KMS-11 (cell line): ENCODE measurements at regions not wholly inside any gene's neighbourhood (a gene's known extent, or its start where the extent isn't known, plus 50 kb on each side); places are given as distances from the start of the nearest gene placed in this dataset.

Source experiments
- H2AFZ ChIP-seq: fragments of 200-600 bp; sonication (generic); 2 replicates; pipeline ENCODE4 v1.6.1; 2016; ENCODE audit warnings: antibody characterized with exemption, mixed run types, low read depth
- H3K27ac ChIP-seq: fragments of 200-600 bp; sonication (generic); 2 replicates; pipeline ENCODE4 v1.6.1; 2016; ENCODE audit warnings: mild to moderate bottlenecking, mixed run types
- H3K27me3 ChIP-seq: fragments of 200-600 bp; sonication (generic); 2 replicates; pipeline ENCODE4 v1.6.1; 2017; ENCODE audit warnings: mild to moderate bottlenecking, low read depth, mixed run types, moderate library complexity; ENCODE audit not compliant: insufficient read depth
- H3K36me3 ChIP-seq: fragments of 200-600 bp; sonication (generic); 2 replicates; pipeline ENCODE4 v1.6.1; 2017; ENCODE audit warnings: mild to moderate bottlenecking, mixed run types; ENCODE audit not compliant: insufficient read depth
- H3K4me1 ChIP-seq: fragments of 200-600 bp; sonication (generic); 2 replicates; pipeline ENCODE4 v1.6.1; 2016; ENCODE audit warnings: mild to moderate bottlenecking, low read depth, mixed run types; ENCODE audit not compliant: poor library complexity, severe bottlenecking
- H3K4me2 ChIP-seq: fragments of 200-600 bp; sonication (generic); 2 replicates; pipeline ENCODE4 v1.7.0; 2016; ENCODE audit warnings: mild to moderate bottlenecking, mixed run types
- H3K4me3 ChIP-seq: fragments of 200-600 bp; sonication (generic); IDR thresholded peaks from 2 replicates; pipeline ENCODE4 v1.6.1; 2017; ENCODE audit warnings: low read depth, low read length, mixed read lengths; ENCODE audit not compliant: insufficient read depth
- H3K79me2 ChIP-seq: fragments of 200-600 bp; sonication (generic); 2 replicates; pipeline ENCODE4 v1.6.1; 2016; ENCODE audit warnings: low read depth, mixed run types; ENCODE audit not compliant: insufficient read depth
- H3K9ac ChIP-seq: fragments of 200-600 bp; sonication (generic); 2 replicates; pipeline ENCODE4 v1.6.1; 2016; ENCODE audit warnings: mild to moderate bottlenecking, mixed run types
- H4K20me1 ChIP-seq: fragments of 200-600 bp; sonication (generic); 2 replicates; pipeline ENCODE4 v1.6.1; 2016; ENCODE audit warnings: mild to moderate bottlenecking, mixed run types; ENCODE audit not compliant: insufficient read depth
- TF ChIP-seq, protein P1 (sequence below): fragments of 200-600 bp; sonication (generic); conservative IDR thresholded peaks from 2 replicates; pipeline ENCODE4 v1.6.1; 2017; ENCODE audit warnings: low read depth, mild to moderate bottlenecking, antibody characterized with exemption, low read length, moderate library complexity, mixed read lengths

- H3K27me3 ChIP-seq, result no peaks in the 10 kb centered on the region
- H3K9ac ChIP-seq, result no peak overlapping the region
- H3K4me3 ChIP-seq, result no peak overlapping the region
- TF ChIP-seq, protein P1, sequence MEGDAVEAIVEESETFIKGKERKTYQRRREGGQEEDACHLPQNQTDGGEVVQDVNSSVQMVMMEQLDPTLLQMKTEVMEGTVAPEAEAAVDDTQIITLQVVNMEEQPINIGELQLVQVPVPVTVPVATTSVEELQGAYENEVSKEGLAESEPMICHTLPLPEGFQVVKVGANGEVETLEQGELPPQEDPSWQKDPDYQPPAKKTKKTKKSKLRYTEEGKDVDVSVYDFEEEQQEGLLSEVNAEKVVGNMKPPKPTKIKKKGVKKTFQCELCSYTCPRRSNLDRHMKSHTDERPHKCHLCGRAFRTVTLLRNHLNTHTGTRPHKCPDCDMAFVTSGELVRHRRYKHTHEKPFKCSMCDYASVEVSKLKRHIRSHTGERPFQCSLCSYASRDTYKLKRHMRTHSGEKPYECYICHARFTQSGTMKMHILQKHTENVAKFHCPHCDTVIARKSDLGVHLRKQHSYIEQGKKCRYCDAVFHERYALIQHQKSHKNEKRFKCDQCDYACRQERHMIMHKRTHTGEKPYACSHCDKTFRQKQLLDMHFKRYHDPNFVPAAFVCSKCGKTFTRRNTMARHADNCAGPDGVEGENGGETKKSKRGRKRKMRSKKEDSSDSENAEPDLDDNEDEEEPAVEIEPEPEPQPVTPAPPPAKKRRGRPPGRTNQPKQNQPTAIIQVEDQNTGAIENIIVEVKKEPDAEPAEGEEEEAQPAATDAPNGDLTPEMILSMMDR, result no peak
- H2AFZ ChIP-seq, result no peak overlapping the region
- H3K27ac ChIP-seq, result no peak overlapping the region
- H3K4me1 ChIP-seq, result no peaks in the 10 kb centered on the region
- H4K20me1 ChIP-seq, result no peaks in the 10 kb centered on the region
- no peaks in the 10 kb centered on the region for H3K36me3 ChIP-seq
- H3K79me2 ChIP-seq, result no peaks in the 10 kb centered on the region
- no peak overlapping the region for H3K4me2 ChIP-seq
Observed at GRCh38 chr16:79536958-79537357, 63.6 kb downstream of the MAF start.

- Histone ChIP-seq H3K4me3 (no peak overlapping the region), H3K4me2 (no peak overlapping the region), H3K27ac (no peak overlapping the region), H3K9ac (no peak overlapping the region), H4K20me1 (no peaks in the 10 kb centered on the region), H3K4me1 (no peaks in the 10 kb centered on the region), H2AFZ (no peak overlapping the region), H3K79me2 (no peaks in the 10 kb centered on the region), H3K27me3 (no peaks in the 10 kb centered on the region), H3K36me3 (no peaks in the 10 kb centered on the region)
- TF ChIP-seq, protein P1, result no peak
Observed at GRCh38 chr16:79535130-79535529, 65.4 kb downstream of the MAF start.

- Histone ChIP-seq H3K36me3 (no peaks in the 10 kb centered on the region), H3K4me2 (no peak overlapping the region), H3K27me3 (no peaks in the 10 kb centered on the region), H3K4me3 (no peak overlapping the region), H3K27ac (no peak overlapping the region), H2AFZ (no peak overlapping the region), H4K20me1 (no peaks in the 10 kb centered on the region), H3K9ac (no peak overlapping the region), H3K79me2 (no peaks in the 10 kb centered on the region), H3K4me1 (no peaks in the 10 kb centered on the region)
- TF ChIP-seq, protein P1, result no peak
Observed at GRCh38 chr16:79534143-79534542, 66.4 kb downstream of the MAF start.

DNA sequence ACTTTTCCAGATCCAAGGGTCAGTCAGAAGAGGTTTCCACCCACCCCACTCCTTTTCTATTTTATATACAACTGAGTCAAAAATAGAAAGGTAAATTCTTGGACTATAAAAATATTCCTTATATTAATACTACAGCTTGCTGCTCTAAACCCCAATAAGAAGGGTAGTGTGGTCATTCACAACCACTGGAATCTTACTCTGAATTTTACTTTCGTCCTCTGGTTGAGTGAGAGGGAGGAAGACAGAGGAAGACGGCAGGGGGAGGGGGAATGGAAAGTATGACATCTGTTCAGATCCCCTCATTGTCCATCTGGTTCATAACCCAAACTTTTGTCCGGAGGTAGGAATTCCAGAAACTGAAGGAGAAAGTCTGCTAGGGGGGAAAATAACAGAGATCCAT, 67.2 kb downstream of the MAF start:
- TF ChIP-seq, protein P1, result no peak
- Histone ChIP-seq H3K36me3 (no peaks in the 10 kb centered on the region), H2AFZ (no peak overlapping the region), H3K4me3 (no peak overlapping the region), H3K27ac (no peak overlapping the region), H3K79me2 (no peaks in the 10 kb centered on the region), H3K9ac (no peak overlapping the region), H3K4me2 (no peak overlapping the region), H3K4me1 (no peaks in the 10 kb centered on the region), H3K27me3 (no peaks in the 10 kb centered on the region), H4K20me1 (no peaks in the 10 kb centered on the region)
